ENCODE measurements at regions not wholly inside any gene's neighbourhood (a gene's known extent, or its start where the extent isn't known, plus 50 kb on each side); places are given as distances from the start of the nearest gene placed in this dataset.

DNA sequence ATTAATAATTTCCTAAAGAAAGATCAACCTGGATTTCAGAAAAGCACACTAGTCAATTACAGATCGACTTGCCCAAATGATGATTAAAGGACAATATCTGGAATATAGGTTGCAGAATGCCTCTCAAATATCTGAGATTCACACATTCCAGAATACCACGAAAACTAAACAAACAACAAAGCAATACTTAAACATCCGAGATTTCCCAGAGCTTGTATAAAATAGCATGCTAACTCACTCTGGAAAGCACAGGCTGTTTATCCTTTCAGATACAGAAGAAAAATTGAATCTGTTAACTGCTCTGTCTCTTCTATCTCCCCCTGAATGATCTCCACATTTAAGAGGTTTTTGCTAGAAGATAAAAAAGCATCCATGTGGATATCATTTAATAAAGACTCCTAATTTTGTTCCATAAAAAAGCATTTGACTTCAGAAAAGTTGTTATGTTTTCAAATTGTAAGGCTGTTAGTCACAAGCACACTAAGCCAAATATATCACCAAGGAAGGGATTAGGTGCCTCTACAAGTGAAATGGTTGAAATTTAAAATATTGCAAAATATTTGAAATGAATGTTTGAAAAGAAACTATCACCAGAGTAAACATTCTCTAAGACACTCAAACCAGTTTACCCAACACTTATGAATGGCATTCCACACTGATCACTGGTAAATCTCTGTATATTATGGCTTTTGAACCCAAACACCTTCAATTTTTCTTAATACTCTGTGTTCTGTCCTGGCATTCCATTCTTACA lies 865.1 kb upstream of the ADAMTS5 start:
- no peaks in the 10 kb centered on the region for H3K36me3 ChIP-seq (replicated peaks; ENCODE audit: insufficient read depth, low read depth)
- no peaks in the 10 kb centered on the region for H4K20me1 ChIP-seq (ENCODE audit: insufficient read depth, poor library complexity, severe bottlenecking)
- H3K9me2 ChIP-seq (replicated peaks; ENCODE audit: insufficient read depth) = no peaks in the 10 kb centered on the region
- H3K79me2 ChIP-seq = no peaks in the 10 kb centered on the region
- 45% methylated on average over 3 of the region's 3 CpGs for WGBS (ENCODE audit: low lambda C conversion rate, missing lambda C conversion rate)
- no peak overlapping the region for H2AFZ ChIP-seq
- TF ChIP-seq EZH2phosphoT487 (IDR thresholded peaks at IDR 0.05; ENCODE audit: low read depth, severe bottlenecking, unreplicated experiment) (no peak), EZH2 (IDR thresholded peaks at IDR 0.05; ENCODE audit: borderline replicate concordance) (no peak)
- TF ChIP-seq, protein P1, sequence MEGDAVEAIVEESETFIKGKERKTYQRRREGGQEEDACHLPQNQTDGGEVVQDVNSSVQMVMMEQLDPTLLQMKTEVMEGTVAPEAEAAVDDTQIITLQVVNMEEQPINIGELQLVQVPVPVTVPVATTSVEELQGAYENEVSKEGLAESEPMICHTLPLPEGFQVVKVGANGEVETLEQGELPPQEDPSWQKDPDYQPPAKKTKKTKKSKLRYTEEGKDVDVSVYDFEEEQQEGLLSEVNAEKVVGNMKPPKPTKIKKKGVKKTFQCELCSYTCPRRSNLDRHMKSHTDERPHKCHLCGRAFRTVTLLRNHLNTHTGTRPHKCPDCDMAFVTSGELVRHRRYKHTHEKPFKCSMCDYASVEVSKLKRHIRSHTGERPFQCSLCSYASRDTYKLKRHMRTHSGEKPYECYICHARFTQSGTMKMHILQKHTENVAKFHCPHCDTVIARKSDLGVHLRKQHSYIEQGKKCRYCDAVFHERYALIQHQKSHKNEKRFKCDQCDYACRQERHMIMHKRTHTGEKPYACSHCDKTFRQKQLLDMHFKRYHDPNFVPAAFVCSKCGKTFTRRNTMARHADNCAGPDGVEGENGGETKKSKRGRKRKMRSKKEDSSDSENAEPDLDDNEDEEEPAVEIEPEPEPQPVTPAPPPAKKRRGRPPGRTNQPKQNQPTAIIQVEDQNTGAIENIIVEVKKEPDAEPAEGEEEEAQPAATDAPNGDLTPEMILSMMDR (IDR thresholded peaks at IDR 0.05; ENCODE audit: poor library complexity) = no peak
- H3K9me3 ChIP-seq (ENCODE audit: low read depth) = no peaks in the 10 kb centered on the region
- peaks cover 5% of the 10 kb centered on the region for H3K4me1 ChIP-seq (ENCODE audit: insufficient read depth)
- no peaks in the 10 kb centered on the region for H3K27me3 ChIP-seq
- peak overlapping the region; percentile 56 for H3K27ac ChIP-seq
- peak overlapping the region; percentile 19 for H3K4me2 ChIP-seq
- no peak for DNase-seq (ENCODE audit: low spot score)
- H3K4me3 ChIP-seq = no peak overlapping the region

DNA sequence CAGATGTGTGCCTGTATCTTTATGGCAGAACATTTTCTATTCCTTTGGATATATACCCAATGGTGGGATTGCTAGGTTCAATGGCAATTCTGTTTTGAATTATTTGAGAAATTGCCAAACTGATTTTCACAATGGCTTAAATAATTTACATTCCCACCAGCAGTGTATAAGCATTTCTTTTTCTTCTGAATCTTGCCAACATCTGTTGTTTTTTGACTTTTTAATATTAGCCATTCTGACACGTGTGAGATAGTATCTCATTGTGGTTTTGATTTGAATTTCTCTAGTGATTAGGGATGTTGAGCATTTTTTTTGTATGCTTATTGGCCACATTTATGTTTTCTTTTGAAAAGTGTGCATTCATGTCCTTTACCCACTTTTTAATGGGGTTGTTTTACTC lies 864.3 kb upstream of the ADAMTS5 start:
- no peaks in the 10 kb centered on the region for H3K9me3 ChIP-seq (ENCODE audit: low read depth)
- no peak overlapping the region for H2AFZ ChIP-seq
- no peaks in the 10 kb centered on the region for H4K20me1 ChIP-seq (ENCODE audit: insufficient read depth, poor library complexity, severe bottlenecking)
- H3K4me2 ChIP-seq = peak overlapping the region; percentile 19
- H3K9me2 ChIP-seq (replicated peaks; ENCODE audit: insufficient read depth) = no peaks in the 10 kb centered on the region
- TF ChIP-seq EZH2phosphoT487 (IDR thresholded peaks at IDR 0.05; ENCODE audit: low read depth, severe bottlenecking, unreplicated experiment) = no peak
- TF ChIP-seq, protein P1 (IDR thresholded peaks at IDR 0.05; ENCODE audit: poor library complexity) = no peak
- no peak for TF ChIP-seq EZH2 (IDR thresholded peaks at IDR 0.05; ENCODE audit: borderline replicate concordance)
- peaks cover 5% of the 10 kb centered on the region for H3K4me1 ChIP-seq (ENCODE audit: insufficient read depth)
- WGBS (ENCODE audit: low lambda C conversion rate, missing lambda C conversion rate) = 52% methylated on average over 1 of the region's 1 CpG
- H3K27me3 ChIP-seq = no peaks in the 10 kb centered on the region
- H3K36me3 ChIP-seq (replicated peaks; ENCODE audit: insufficient read depth, low read depth) = no peaks in the 10 kb centered on the region
- H3K27ac ChIP-seq = peak overlapping the region; percentile 1
- H3K79me2 ChIP-seq = no peaks in the 10 kb centered on the region
- DNase-seq (ENCODE audit: low spot score) = no peak
- no peak overlapping the region for H3K4me3 ChIP-seq

GRCh38 chr21:27827972-27828371 lies 861.1 kb upstream of the ADAMTS5 start:
- 79% methylated on average over 3 of the region's 3 CpGs for WGBS (ENCODE audit: low lambda C conversion rate, missing lambda C conversion rate)
- Histone ChIP-seq H3K4me1 (ENCODE audit: insufficient read depth) (peaks cover 5% of the 10 kb centered on the region), H3K4me3 (no peak overlapping the region), H4K20me1 (ENCODE audit: insufficient read depth, poor library complexity, severe bottlenecking) (no peaks in the 10 kb centered on the region), H3K9me3 (ENCODE audit: low read depth) (no peaks in the 10 kb centered on the region), H2AFZ (no peak overlapping the region), H3K36me3 (replicated peaks; ENCODE audit: insufficient read depth, low read depth) (no peaks in the 10 kb centered on the region), H3K27ac (no peak overlapping the region), H3K79me2 (no peaks in the 10 kb centered on the region), H3K27me3 (no peaks in the 10 kb centered on the region), H3K9me2 (replicated peaks; ENCODE audit: insufficient read depth) (no peaks in the 10 kb centered on the region), H3K4me2 (no peak overlapping the region)
- DNase-seq (ENCODE audit: low spot score) = no peak
- TF ChIP-seq EZH2phosphoT487 (IDR thresholded peaks at IDR 0.05; ENCODE audit: low read depth, severe bottlenecking, unreplicated experiment) (no peak), EZH2 (IDR thresholded peaks at IDR 0.05; ENCODE audit: borderline replicate concordance) (no peak)
- TF ChIP-seq, protein P1 (IDR thresholded peaks at IDR 0.05; ENCODE audit: poor library complexity) = no peak
